ENCODE measurements at regions not wholly inside any gene's neighbourhood (a gene's known extent, or its start where the extent isn't known, plus 50 kb on each side); places are given as distances from the start of the nearest gene placed in this dataset.

GRCh38 chr6:8545336-8545735 is 110.0 kb upstream of the SLC35B3 start:
- TF ChIP-seq, protein P1, sequence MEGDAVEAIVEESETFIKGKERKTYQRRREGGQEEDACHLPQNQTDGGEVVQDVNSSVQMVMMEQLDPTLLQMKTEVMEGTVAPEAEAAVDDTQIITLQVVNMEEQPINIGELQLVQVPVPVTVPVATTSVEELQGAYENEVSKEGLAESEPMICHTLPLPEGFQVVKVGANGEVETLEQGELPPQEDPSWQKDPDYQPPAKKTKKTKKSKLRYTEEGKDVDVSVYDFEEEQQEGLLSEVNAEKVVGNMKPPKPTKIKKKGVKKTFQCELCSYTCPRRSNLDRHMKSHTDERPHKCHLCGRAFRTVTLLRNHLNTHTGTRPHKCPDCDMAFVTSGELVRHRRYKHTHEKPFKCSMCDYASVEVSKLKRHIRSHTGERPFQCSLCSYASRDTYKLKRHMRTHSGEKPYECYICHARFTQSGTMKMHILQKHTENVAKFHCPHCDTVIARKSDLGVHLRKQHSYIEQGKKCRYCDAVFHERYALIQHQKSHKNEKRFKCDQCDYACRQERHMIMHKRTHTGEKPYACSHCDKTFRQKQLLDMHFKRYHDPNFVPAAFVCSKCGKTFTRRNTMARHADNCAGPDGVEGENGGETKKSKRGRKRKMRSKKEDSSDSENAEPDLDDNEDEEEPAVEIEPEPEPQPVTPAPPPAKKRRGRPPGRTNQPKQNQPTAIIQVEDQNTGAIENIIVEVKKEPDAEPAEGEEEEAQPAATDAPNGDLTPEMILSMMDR (IDR thresholded peaks at IDR 0.05): no peak
- no peak for TF ChIP-seq POLR2A (IDR thresholded peaks at IDR 0.05)

Measured in uterus (tissue), 2 donors.